AG09319 (cell line): ENCODE measurements at regions not wholly inside any gene's neighbourhood (a gene's known extent, or its start where the extent isn't known, plus 50 kb on each side); places are given as distances from the start of the nearest gene placed in this dataset.

Experiments
- DNase-seq: peaks from one replicate; pipeline ENCODE4 v3.0.0-alpha.2; 2010; ENCODE audit warnings: low read depth; ENCODE audit errors: extremely low read depth
- TF ChIP-seq, protein P1 (sequence below): IDR thresholded peaks from 2 replicates; pipeline ENCODE4 v1.5.1; 2011; ENCODE audit warnings: low read depth, mild to moderate bottlenecking, inconsistent platforms, low read length, moderate library complexity

DNA sequence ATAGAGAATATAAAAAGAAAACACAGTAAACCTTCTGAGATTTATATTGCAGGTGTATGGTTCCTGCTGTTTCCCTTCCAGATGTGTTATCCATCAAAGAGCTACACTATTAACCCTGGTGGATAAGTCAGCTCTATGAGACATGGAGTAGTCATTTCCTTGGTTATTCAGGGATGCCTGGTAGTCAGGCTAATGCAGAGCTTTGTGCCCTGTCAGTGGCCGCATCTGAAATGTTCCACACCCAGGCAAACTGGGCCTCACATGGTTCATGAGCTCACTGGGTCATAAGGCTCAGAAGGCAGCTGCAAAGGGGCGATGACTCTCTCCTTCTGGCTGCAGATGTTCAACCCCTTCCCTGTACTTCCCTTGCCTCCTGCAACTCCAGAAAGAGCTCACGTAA, 473.6 kb downstream of the EPHA7 start:
- TF ChIP-seq, protein P1, sequence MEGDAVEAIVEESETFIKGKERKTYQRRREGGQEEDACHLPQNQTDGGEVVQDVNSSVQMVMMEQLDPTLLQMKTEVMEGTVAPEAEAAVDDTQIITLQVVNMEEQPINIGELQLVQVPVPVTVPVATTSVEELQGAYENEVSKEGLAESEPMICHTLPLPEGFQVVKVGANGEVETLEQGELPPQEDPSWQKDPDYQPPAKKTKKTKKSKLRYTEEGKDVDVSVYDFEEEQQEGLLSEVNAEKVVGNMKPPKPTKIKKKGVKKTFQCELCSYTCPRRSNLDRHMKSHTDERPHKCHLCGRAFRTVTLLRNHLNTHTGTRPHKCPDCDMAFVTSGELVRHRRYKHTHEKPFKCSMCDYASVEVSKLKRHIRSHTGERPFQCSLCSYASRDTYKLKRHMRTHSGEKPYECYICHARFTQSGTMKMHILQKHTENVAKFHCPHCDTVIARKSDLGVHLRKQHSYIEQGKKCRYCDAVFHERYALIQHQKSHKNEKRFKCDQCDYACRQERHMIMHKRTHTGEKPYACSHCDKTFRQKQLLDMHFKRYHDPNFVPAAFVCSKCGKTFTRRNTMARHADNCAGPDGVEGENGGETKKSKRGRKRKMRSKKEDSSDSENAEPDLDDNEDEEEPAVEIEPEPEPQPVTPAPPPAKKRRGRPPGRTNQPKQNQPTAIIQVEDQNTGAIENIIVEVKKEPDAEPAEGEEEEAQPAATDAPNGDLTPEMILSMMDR, result no peak
- DNase-seq, result no peak

DNA sequence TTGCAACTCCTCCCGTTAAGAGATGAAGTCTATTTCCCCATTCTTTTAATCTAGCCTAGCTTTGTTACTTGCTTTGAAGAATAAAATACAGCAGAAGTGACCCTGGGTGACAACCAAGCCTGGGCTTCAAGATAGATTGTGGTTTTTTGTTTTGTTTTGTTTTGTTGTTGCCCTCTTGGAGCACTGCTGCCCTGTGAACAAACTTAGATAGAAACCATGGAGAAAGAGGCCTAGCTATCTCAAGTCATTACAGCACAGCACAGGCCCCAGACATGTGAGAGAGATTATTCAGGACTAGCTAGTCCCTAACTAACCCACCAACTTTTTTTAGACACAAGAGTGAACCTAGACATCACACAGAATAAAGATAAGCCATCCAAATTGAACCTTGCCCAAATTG, 475.2 kb downstream of the EPHA7 start:
- TF ChIP-seq, protein P1, result no peak
- no peak for DNase-seq

DNA sequence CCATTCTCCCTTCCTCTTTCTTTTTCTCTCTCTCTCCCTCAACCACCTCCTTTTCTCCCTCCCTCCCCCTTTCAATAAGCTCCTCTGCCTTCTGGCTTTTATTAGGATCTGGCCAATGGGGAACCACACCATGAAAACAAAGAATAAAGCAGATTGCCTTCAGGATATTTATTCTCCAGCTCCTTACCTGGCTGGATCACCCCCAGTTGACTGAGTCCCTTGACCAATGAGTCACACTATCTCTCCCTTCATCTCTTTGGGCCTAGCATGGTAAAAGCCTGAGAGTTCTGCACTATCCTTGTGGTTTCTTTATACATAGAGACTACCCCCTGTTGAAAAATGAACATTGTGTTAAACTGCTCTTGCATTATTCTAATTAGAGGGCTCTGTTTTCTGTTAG, 476.8 kb downstream of the EPHA7 start:
- TF ChIP-seq, protein P1, result no peak

DNA sequence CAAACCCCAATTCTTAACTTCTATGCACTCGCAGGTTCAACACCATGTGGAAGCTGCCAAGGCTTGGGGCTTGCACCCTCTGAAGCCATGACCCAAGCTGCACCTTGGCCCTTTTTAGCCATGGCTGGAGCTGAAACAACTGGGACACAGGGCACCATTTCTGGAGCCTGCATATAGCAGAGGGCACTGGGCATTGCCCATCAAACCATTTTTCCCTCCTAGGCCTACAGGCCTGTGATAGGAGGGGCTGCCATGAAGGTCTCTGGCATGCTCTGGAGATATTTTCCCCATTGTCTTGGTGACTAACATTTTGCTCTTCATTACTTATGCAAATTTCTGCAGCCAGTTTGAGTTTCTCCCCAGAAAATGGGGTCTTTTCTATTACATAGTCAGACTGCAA, 484.7 kb downstream of the EPHA7 start:
- TF ChIP-seq, protein P1, result no peak
- no peak for DNase-seq

More for the DNA sequence above, 476.8 kb downstream of the EPHA7 start:
- DNase-seq, result no peak

DNA sequence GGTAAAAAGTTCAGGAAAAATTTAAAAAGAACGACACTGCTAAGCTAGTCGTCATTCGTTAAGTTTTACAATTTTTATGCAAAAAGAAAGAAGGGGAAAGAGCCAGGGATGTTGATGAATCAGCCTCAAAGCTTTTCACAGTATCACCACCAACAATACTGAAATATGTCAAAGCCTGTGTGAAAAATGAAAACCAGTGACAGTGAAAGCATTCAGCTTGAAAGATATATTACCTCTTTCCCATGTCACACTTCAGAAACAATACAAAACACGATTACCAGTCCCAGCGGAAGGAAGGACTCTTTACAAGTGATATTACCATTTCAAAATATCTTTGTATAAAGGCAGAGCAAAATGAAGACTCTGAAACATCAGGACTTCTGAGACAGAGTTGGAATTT, 489.2 kb downstream of the EPHA7 start:
- TF ChIP-seq, protein P1, result no peak
- DNase-seq, result no peak

DNA sequence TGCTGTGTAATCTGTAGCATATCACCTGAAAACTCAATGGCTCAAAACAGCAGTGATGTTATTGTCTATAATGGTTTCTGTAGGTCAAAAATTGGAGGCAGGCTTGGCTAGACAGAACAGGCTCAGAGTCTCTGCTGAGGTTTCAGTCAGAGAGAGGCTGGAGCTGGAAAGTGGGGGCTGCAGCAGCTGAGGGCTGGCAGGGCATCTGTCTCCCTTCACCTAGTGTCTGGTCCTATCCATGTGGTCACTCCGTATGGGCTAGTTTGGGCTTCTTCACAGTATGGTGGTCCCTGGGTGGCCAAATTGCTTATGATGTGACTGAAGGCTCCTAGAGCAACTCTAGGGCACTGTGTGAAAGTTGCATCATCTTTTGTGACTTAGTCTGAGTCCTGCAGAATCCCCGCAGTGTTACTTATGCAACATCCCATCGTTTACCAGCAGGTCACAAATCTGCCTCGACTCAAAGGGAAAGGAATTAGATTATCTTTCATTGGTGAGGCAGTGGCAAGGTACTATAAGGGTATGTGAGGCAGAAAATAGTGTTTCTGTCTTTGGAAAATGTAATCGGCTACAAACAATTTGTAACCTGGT, 497.0 kb downstream of the EPHA7 start:
- TF ChIP-seq, protein P1, result no peak
- no peak for DNase-seq

DNA sequence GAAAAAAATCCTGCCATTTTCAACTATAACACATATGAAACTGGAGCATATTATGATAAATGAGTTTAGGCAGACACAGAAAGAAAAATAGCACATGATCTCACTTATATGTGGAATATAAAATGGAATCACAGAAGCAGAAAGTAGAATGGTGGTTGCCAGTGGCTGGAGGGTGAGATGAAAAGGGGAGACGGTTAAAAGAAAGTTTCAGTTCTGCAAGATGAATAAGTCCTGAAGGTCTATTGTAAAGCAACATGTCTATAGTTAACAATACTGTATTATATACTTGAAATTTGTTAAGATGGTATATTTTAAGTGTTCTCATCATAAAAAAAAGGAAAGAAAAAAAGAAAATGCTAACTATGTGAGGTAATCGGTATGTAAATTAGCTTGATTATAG, 503.9 kb downstream of the EPHA7 start:
- DNase-seq, result no peak
- TF ChIP-seq, protein P1, result no peak
